IPS DF 6.9 (cell line): ENCODE measurements at regions not wholly inside any gene's neighbourhood (a gene's known extent, or its start where the extent isn't known, plus 50 kb on each side); places are given as distances from the start of the nearest gene placed in this dataset.
"Not testable (repeated sequence)": the region's sequence is repeated elsewhere in the genome, so short reads cannot be mapped to it uniquely, and the experiment has no call there.

Source experiments
- DNase-seq: peaks from one replicate; pipeline ENCODE4 v3.0.0-alpha.2; 2013; ENCODE audit warnings: low read depth, low spot score
- H3K27ac ChIP-seq: one replicate; pipeline ENCODE4 v1.5.1; 2013; ENCODE audit warnings: low read length, control low read depth
- H3K27me3 ChIP-seq: 2 replicates; pipeline ENCODE4 v1.6.1; 2013; ENCODE audit warnings: mild to moderate bottlenecking, low read length; ENCODE audit not compliant: control insufficient read depth, insufficient read depth
- H3K36me3 ChIP-seq: 2 replicates; pipeline ENCODE4 v1.6.1; 2013; ENCODE audit warnings: low read length; ENCODE audit not compliant: control insufficient read depth, insufficient read depth
- H3K4me1 ChIP-seq: 2 replicates; pipeline ENCODE4 v1.6.1; 2013; ENCODE audit warnings: low read length; ENCODE audit not compliant: control insufficient read depth, insufficient read depth
- H3K4me3 ChIP-seq: 2 replicates; pipeline ENCODE4 v1.5.1; 2013; ENCODE audit warnings: mild to moderate bottlenecking, low read length
- H3K9me3 ChIP-seq: 2 replicates; pipeline ENCODE4 v1.6.1; 2013; ENCODE audit warnings: low read length, inconsistent platforms; ENCODE audit not compliant: control insufficient read depth, insufficient read depth
- WGBS: extraction: QIAGEN DNeasy Blood & Tissue Kit; methylation state at CpG from one replicate; pipeline ENCODE4 v1.1.7; 2013; ENCODE audit warnings: mixed read lengths, missing lambda C conversion rate; ENCODE audit not compliant: insufficient read length, insufficient coverage; 5-methylcytosine and 5-hydroxymethylcytosine counted together

- Histone ChIP-seq H3K27ac (no peak overlapping the region), H3K36me3 (no peaks in the 10 kb centered on the region), H3K4me1 (no peaks in the 10 kb centered on the region), H3K27me3 (no peaks in the 10 kb centered on the region), H3K9me3 (no peaks in the 10 kb centered on the region), H3K4me3 (no peak overlapping the region)
- no peak for DNase-seq
Measured at GRCh38 chr5:111836426-111836825, 79.4 kb upstream of the NREP start.

GRCh38 chr5:111834926-111835599 lies 78.1 kb upstream of the NREP start:
- H3K9me3 ChIP-seq, result no peaks in the 10 kb centered on the region
- no CpG with 5 or more reads among the region's 2 CpGs for WGBS
- H3K4me3 ChIP-seq, result no peak overlapping the region
- H3K27ac ChIP-seq, result no peak overlapping the region
- DNase-seq, result no peak
- H3K36me3 ChIP-seq, result no peaks in the 10 kb centered on the region
- H3K27me3 ChIP-seq, result no peaks in the 10 kb centered on the region
- no peaks in the 10 kb centered on the region for H3K4me1 ChIP-seq

- Histone ChIP-seq H3K36me3 (no peaks in the 10 kb centered on the region), H3K4me3 (no peak overlapping the region), H3K27ac (no peak overlapping the region), H3K9me3 (no peaks in the 10 kb centered on the region), H3K27me3 (no peaks in the 10 kb centered on the region), H3K4me1 (no peaks in the 10 kb centered on the region)
- no peak for DNase-seq
- WGBS, result no CpG with 5 or more reads among the region's 1 CpG
Measured at GRCh38 chr5:111830333-111830732, 73.3 kb upstream of the NREP start.

- Histone ChIP-seq H3K9me3 (no peaks in the 10 kb centered on the region), H3K27ac (no peak overlapping the region), H3K36me3 (no peaks in the 10 kb centered on the region), H3K4me3 (no peak overlapping the region), H3K4me1 (no peaks in the 10 kb centered on the region), H3K27me3 (no peaks in the 10 kb centered on the region)
- WGBS, result no CpG with 5 or more reads among the region's 1 CpG
- DNase-seq, result no peak
Measured at GRCh38 chr5:111829701-111830100, 72.7 kb upstream of the NREP start.

GRCh38 chr5:111826064-111826463 lies 69.1 kb upstream of the NREP start:
- WGBS, result no CpG with 5 or more reads among the region's 6 CpGs

GRCh38 chr5:111820072-111820471 lies 63.1 kb upstream of the NREP start:
- no peak for DNase-seq
- Histone ChIP-seq H3K4me3 (no peak overlapping the region), H3K36me3 (no peaks in the 10 kb centered on the region), H3K27me3 (no peaks in the 10 kb centered on the region), H3K9me3 (no peaks in the 10 kb centered on the region), H3K4me1 (no peaks in the 10 kb centered on the region), H3K27ac (no peak overlapping the region)
- no CpG with 5 or more reads among the region's 5 CpGs for WGBS

More at GRCh38 chr5:111826064-111826463, 69.1 kb upstream of the NREP start:
- Histone ChIP-seq H3K9me3 (no peaks in the 10 kb centered on the region), H3K27ac (no peak overlapping the region), H3K27me3 (no peaks in the 10 kb centered on the region), H3K4me1 (no peaks in the 10 kb centered on the region), H3K4me3 (no peak overlapping the region), H3K36me3 (no peaks in the 10 kb centered on the region)
- no peak for DNase-seq

- not testable (repeated sequence) for H3K27me3 ChIP-seq, H3K27ac ChIP-seq, H3K4me1 ChIP-seq, DNase-seq, H3K9me3 ChIP-seq, H3K36me3 ChIP-seq, H3K4me3 ChIP-seq
- no CpG with 5 or more reads among the region's 1 CpG for WGBS
Measured at GRCh38 chr5:111819028-111819427, 62.0 kb upstream of the NREP start.

GRCh38 chr5:111813537-111813936 lies 56.5 kb upstream of the NREP start:
- H3K4me1 ChIP-seq, result no peaks in the 10 kb centered on the region
- H3K27me3 ChIP-seq, result no peaks in the 10 kb centered on the region
- H3K27ac ChIP-seq, result no peak overlapping the region
- no peaks in the 10 kb centered on the region for H3K36me3 ChIP-seq
- no peak overlapping the region for H3K4me3 ChIP-seq
- no peaks in the 10 kb centered on the region for H3K9me3 ChIP-seq
- no peak for DNase-seq

- Histone ChIP-seq H3K36me3 (no peaks in the 10 kb centered on the region), H3K4me3 (no peak overlapping the region), H3K4me1 (no peaks in the 10 kb centered on the region), H3K27me3 (no peaks in the 10 kb centered on the region), H3K9me3 (no peaks in the 10 kb centered on the region), H3K27ac (no peak overlapping the region)
- 100% methylated on average over 1 of the region's 4 CpGs for WGBS
- DNase-seq, result no peak
Measured at GRCh38 chr5:111810112-111810511, 53.1 kb upstream of the NREP start.
